Parathyroid adenoma (tissue), 2 donors: ENCODE measurements at regions not wholly inside any gene's neighbourhood (a gene's known extent, or its start where the extent isn't known, plus 50 kb on each side); places are given as distances from the start of the nearest gene placed in this dataset.

Source experiments
- H2AFZ ChIP-seq: fragments of 300-600 bp; sonication (generic); one replicate; pipeline ENCODE4 v1.7.0; 2017; ENCODE audit warnings: antibody characterized with exemption, mild to moderate bottlenecking
- H3K27ac ChIP-seq: fragments of 300-600 bp; sonication (generic); one replicate; pipeline ENCODE4 v1.7.0; 2017
- H3K27me3 ChIP-seq: fragments of 300-600 bp; sonication (generic); one replicate; pipeline ENCODE4 v1.7.0; 2017; ENCODE audit warnings: low read length; ENCODE audit not compliant: control insufficient read depth, insufficient read depth
- H3K36me3 ChIP-seq: fragments of 300-600 bp; sonication (generic); one replicate; pipeline ENCODE4 v1.7.0; 2017; ENCODE audit warnings: low read length; ENCODE audit not compliant: control insufficient read depth, insufficient read depth
- H3K4me1 ChIP-seq: fragments of 300-600 bp; sonication (generic); one replicate; pipeline ENCODE4 v1.7.0; 2017; ENCODE audit warnings: control low read depth
- H3K4me2 ChIP-seq: fragments of 300-600 bp; sonication (generic); one replicate; pipeline ENCODE4 v1.7.0; 2017; ENCODE audit warnings: low read length
- H3K4me3 ChIP-seq: fragments of 300-600 bp; sonication (generic); one replicate; pipeline ENCODE4 v1.7.0; 2017; ENCODE audit warnings: low read depth, low read length
- H3K79me2 ChIP-seq: fragments of 300-600 bp; sonication (generic); one replicate; pipeline ENCODE4 v1.7.0; 2017; ENCODE audit warnings: control low read depth
- H3K9ac ChIP-seq: fragments of 300-600 bp; sonication (generic); one replicate; pipeline ENCODE4 v1.7.0; 2017; ENCODE audit warnings: mild to moderate bottlenecking
- H3K9me3 ChIP-seq: fragments of 300-600 bp; sonication (generic); one replicate; pipeline ENCODE4 v1.7.0; 2017; ENCODE audit warnings: low read length; ENCODE audit not compliant: control insufficient read depth
- TF ChIP-seq, protein P1 (sequence below): fragments of 300-600 bp; sonication (generic); IDR thresholded peaks from one replicate; pipeline ENCODE4 v1.7.0; 2017; ENCODE audit warnings: antibody characterized with exemption, mild to moderate bottlenecking
- donor health status: primary hyperparathyroidism.

GRCh38 chr2:182597570-182598295, 118.3 kb upstream of the DNAJC10 start:
- no peaks in the 10 kb centered on the region for H3K4me1 ChIP-seq
- TF ChIP-seq, protein P1, sequence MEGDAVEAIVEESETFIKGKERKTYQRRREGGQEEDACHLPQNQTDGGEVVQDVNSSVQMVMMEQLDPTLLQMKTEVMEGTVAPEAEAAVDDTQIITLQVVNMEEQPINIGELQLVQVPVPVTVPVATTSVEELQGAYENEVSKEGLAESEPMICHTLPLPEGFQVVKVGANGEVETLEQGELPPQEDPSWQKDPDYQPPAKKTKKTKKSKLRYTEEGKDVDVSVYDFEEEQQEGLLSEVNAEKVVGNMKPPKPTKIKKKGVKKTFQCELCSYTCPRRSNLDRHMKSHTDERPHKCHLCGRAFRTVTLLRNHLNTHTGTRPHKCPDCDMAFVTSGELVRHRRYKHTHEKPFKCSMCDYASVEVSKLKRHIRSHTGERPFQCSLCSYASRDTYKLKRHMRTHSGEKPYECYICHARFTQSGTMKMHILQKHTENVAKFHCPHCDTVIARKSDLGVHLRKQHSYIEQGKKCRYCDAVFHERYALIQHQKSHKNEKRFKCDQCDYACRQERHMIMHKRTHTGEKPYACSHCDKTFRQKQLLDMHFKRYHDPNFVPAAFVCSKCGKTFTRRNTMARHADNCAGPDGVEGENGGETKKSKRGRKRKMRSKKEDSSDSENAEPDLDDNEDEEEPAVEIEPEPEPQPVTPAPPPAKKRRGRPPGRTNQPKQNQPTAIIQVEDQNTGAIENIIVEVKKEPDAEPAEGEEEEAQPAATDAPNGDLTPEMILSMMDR: no peak

GRCh38 chr2:182598626-182599025, 117.4 kb upstream of the DNAJC10 start:
- Histone ChIP-seq H3K36me3 (no peaks in the 10 kb centered on the region), H3K4me3 (no peak overlapping the region), H2AFZ (no peak overlapping the region), H3K9me3 (no peaks in the 10 kb centered on the region), H3K4me1 (no peaks in the 10 kb centered on the region), H3K9ac (no peak overlapping the region), H3K27me3 (no peaks in the 10 kb centered on the region), H3K79me2 (no peaks in the 10 kb centered on the region), H3K4me2 (no peak overlapping the region), H3K27ac (no peak overlapping the region)
- TF ChIP-seq, protein P1: no peak

More at GRCh38 chr2:182597570-182598295, 118.3 kb upstream of the DNAJC10 start:
- Histone ChIP-seq H3K27me3 (no peaks in the 10 kb centered on the region), H3K4me2 (no peak overlapping the region), H3K27ac (no peak overlapping the region), H3K9ac (no peak overlapping the region), H3K36me3 (no peaks in the 10 kb centered on the region), H3K79me2 (no peaks in the 10 kb centered on the region), H3K9me3 (no peaks in the 10 kb centered on the region), H3K4me3 (no peak overlapping the region), H2AFZ (no peak overlapping the region)

GRCh38 chr2:182605166-182605565, 110.9 kb upstream of the DNAJC10 start:
- TF ChIP-seq, protein P1: no peak
- H3K9me3 ChIP-seq: no peaks in the 10 kb centered on the region

GRCh38 chr2:182606728-182607681, 109.1 kb upstream of the DNAJC10 start:
- Histone ChIP-seq H3K27ac (no peak overlapping the region), H3K4me1 (no peaks in the 10 kb centered on the region), H3K9me3 (no peaks in the 10 kb centered on the region), H3K36me3 (no peaks in the 10 kb centered on the region), H3K27me3 (no peaks in the 10 kb centered on the region), H3K4me3 (no peak overlapping the region), H2AFZ (no peak overlapping the region), H3K4me2 (no peak overlapping the region), H3K79me2 (no peaks in the 10 kb centered on the region), H3K9ac (no peak overlapping the region)
- TF ChIP-seq, protein P1: no peak

More at GRCh38 chr2:182605166-182605565, 110.9 kb upstream of the DNAJC10 start:
- Histone ChIP-seq H3K27me3 (no peaks in the 10 kb centered on the region), H3K36me3 (no peaks in the 10 kb centered on the region), H3K4me2 (no peak overlapping the region), H3K9ac (no peak overlapping the region), H2AFZ (no peak overlapping the region), H3K4me1 (no peaks in the 10 kb centered on the region), H3K4me3 (no peak overlapping the region), H3K27ac (no peak overlapping the region), H3K79me2 (no peaks in the 10 kb centered on the region)
